Activated CD8-positive, alpha-beta memory T cell treated with anti-CD3 and anti-CD28 coated beads, Interleukin-2, amount 10 ng/mL, durations not matched to agents 7 days and 5 days (primary cell): ENCODE measurements at regions not wholly inside any gene's neighbourhood (a gene's known extent, or its start where the extent isn't known, plus 50 kb on each side); places are given as distances from the start of the nearest gene placed in this dataset.

Source experiments
- ATAC-seq: fragments of 150-1000 bp; cut with Tn5 transposase; one replicate; pipeline ENCODE4 v1.10.0; 2021; ENCODE audit warnings: moderate library complexity
- CTCF ChIA-PET: fragments of 350-600 bp; sonication (Branson Sonifier 250); formaldehyde crosslinking; loops from one replicate; lab custom pipeline; 2021; ENCODE audit warnings: antibody characterized with exemption; lab: Charles Lee
- DNase-seq: peaks from one replicate; pipeline ENCODE4 v3.0.0-alpha.2; 2020
- H3K27ac Mint-ChIP-seq: one replicate; pipeline ENCODE4 v1.8.0; 2021; ENCODE audit warnings: mild to moderate bottlenecking, mixed read lengths
- H3K27me3 Mint-ChIP-seq: one replicate; pipeline ENCODE4 v1.8.0; 2021; ENCODE audit warnings: mixed read lengths
- H3K36me3 Mint-ChIP-seq: one replicate; pipeline ENCODE4 v1.8.0; 2021; ENCODE audit warnings: mild to moderate bottlenecking, mixed read lengths
- H3K4me1 Mint-ChIP-seq: one replicate; pipeline ENCODE4 v1.8.0; 2021; ENCODE audit warnings: mixed read lengths
- H3K4me3 Mint-ChIP-seq: one replicate; pipeline ENCODE4 v1.8.0; 2021; ENCODE audit warnings: mild to moderate bottlenecking, moderate library complexity, mixed read lengths
- H3K9me3 Mint-ChIP-seq: one replicate; pipeline ENCODE4 v1.8.0; 2022; ENCODE audit warnings: low read depth, mixed read lengths

DNA sequence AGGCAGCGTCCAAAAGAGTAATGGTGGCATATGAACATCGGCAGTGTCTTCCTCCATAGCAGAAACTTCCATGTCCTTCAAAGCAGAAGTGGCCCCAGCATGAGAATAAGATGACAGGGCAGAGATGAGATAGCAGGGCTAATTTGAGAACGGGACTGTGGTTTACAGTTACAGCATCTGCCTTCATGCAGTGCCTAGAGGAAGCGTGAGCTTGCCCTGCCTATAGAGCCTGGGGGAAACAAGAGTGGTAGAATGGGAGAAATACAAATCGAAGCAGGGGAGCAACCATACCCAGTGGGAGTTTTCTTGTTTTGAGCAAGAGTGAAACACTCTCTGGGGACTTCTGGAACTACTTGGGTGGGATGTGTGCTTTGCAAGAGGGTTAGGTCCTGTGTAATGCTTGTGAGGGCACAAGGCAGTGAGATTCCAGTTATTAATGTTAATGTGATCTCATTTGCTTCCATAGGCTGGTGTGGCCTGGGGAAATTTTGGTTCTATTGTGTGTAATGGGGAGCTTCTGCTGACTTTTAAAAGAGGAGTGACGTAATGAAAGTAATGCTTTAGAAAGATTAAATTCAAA is 616.9 kb downstream of the ZIC1 start:
- H3K9me3 Mint-ChIP-seq = peaks cover 8% of the 10 kb centered on the region
- CTCF ChIA-PET = interaction anchor here (0.6 kb wide), 1 partner anchor 616 kb away, joined by 3 read pairs; no protein-coding TSS in a partner anchor
- H3K27ac Mint-ChIP-seq = no peak overlapping the region
- ATAC-seq (no peak), DNase-seq (no peak)
- no peak overlapping the region for H3K4me3 Mint-ChIP-seq
- no peaks in the 10 kb centered on the region for H3K36me3 Mint-ChIP-seq
- H3K4me1 Mint-ChIP-seq = no peaks in the 10 kb centered on the region
- H3K27me3 Mint-ChIP-seq = no peaks in the 10 kb centered on the region

DNA sequence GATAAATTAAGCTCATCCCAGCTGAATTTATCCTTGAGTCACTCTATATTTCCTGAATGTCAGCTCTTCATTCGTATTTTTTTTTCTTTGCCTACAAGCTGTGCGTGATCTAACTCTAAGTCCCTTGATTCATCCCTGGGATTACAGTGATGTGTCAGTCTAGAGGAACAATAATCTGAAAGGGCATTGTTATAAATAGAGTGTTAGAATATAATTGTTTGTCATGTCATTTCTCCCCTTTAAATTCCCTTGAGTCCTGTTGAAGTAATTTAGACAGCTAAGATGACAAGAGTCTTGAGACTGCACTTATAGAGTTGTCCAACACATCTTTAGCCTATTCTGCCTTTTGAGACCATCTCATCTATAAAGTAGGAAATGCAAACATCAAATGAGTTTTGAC is 621.8 kb downstream of the ZIC1 start:
- ATAC-seq = no peak
- no peak for DNase-seq
- no peak overlapping the region for H3K4me3 Mint-ChIP-seq
- CTCF ChIA-PET = no interaction called here
- no peaks in the 10 kb centered on the region for H3K4me1 Mint-ChIP-seq
- H3K27ac Mint-ChIP-seq = no peak overlapping the region
- peaks cover 3% of the 10 kb centered on the region for H3K9me3 Mint-ChIP-seq
- no peaks in the 10 kb centered on the region for H3K36me3 Mint-ChIP-seq
- H3K27me3 Mint-ChIP-seq = no peaks in the 10 kb centered on the region

DNA sequence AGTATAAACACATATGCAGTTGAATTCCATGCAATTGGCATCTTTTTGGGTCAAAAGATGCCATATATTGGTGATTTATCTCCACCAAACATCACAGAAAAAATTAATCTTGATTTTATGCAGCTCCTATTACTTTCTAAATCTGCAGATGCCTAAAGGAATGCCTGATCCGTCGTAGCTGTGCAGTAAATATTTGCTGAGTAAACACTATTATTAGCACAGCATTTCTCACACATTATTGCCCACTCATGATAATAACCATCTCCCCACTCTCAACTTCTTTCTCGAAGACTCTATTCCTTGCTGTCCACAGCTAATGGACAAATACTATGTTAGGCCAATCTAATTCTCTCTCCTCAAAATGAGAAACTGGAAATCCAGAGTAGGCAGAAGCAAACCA is 625.2 kb downstream of the ZIC1 start:
- ATAC-seq = no peak

DNA sequence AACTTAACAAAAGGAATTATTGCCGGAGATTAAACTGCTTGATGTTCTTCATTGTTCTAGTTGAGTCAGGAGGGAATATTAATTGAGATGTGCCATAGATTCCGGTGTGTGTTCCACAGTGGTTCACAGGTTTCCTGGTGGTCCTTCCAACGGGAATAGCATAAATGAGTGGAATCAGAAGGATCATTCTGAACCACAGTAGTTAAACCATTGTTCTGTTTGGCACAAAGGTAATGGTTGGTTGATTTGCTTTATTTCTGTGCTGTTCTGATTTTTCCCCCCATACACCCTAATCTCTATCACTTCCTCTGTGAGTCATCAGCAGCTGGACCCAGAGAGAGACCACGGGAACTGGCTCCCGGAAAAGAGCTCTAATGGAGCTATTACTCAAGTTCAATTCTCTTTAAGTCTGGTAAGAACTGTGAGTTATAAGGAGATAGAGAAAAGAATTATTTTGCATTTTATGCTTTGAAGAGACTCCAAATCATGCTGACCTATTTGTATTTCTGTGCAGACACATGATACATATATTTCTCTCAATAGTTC is 627.2 kb downstream of the ZIC1 start:
- CTCF ChIA-PET = no interaction called here
- Mint-ChIP-seq H3K4me1 (no peaks in the 10 kb centered on the region), H3K27ac (no peak overlapping the region), H3K4me3 (no peak overlapping the region), H3K9me3 (peaks cover 4% of the 10 kb centered on the region), H3K36me3 (no peaks in the 10 kb centered on the region), H3K27me3 (no peaks in the 10 kb centered on the region)
- ATAC-seq (no peak), DNase-seq (no peak)

More for the DNA sequence above, 625.2 kb downstream of the ZIC1 start:
- no peak overlapping the region for H3K4me3 Mint-ChIP-seq
- H3K27me3 Mint-ChIP-seq = no peaks in the 10 kb centered on the region
- H3K36me3 Mint-ChIP-seq = no peaks in the 10 kb centered on the region
- no peaks in the 10 kb centered on the region for H3K4me1 Mint-ChIP-seq
- peaks cover 4% of the 10 kb centered on the region for H3K9me3 Mint-ChIP-seq
- CTCF ChIA-PET = no interaction called here
- no peak for DNase-seq
- H3K27ac Mint-ChIP-seq = no peak overlapping the region

DNA sequence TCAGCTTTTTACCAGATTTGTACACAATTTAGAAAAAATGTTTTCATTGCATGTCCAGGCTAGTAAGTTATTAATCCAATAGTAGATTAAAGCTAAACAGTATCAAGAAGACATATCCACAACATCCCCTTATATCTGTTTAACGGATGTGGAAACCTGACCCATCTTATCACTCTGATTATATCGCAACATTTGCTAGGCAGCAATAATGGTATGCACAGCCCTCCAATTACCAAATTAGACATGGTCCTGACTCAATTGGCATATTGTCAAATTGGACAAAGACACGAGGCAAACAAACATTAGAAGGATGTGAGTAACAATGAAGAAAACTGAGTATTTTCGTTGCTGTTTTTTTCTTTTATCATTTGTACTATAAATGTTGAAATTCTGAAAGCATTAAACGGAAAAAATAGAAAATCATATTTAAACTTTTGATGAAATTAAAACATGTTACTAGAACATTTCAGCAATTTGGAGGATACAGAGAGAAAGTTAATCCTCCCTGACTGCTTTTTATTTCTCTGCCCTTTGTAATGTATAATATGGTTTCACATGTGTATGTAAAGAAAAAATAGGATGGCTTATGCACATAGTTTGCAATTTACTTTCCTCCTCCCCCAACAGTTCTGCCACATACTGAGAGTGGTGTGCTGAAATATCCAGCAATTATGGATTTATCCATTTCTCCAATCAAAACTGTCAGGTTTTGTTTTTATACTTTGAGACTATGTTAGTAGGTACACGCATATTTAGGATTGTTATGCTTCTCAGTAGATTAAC is 633.7 kb downstream of the ZIC1 start:
- no peak overlapping the region for H3K4me3 Mint-ChIP-seq
- DNase-seq = no peak
- no peak for ATAC-seq
- no peaks in the 10 kb centered on the region for H3K4me1 Mint-ChIP-seq
- no peaks in the 10 kb centered on the region for H3K36me3 Mint-ChIP-seq
- H3K27ac Mint-ChIP-seq = no peak overlapping the region
- CTCF ChIA-PET = no interaction called here
- no peaks in the 10 kb centered on the region for H3K9me3 Mint-ChIP-seq
- H3K27me3 Mint-ChIP-seq = no peaks in the 10 kb centered on the region

DNA sequence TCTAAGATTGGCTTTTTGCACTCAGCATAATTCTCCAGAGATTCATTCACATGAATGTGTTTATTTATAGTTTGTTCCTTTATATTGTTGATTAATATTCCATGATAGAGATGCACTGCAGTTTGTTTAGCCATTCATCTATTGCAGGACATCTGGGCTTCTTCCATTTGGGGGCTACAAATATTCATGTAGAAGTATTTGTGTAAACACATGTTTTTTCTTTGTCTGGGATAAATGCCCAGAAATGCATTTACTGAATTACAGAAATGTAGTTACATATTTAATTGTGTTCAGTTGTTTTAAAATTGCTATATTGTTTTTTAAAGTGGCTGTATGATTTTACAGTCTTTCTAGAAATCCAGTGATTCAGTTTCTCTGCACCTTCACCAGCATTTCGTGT is 635.0 kb downstream of the ZIC1 start:
- Mint-ChIP-seq H3K4me3 (no peak overlapping the region), H3K27ac (no peak overlapping the region), H3K4me1 (no peaks in the 10 kb centered on the region), H3K36me3 (no peaks in the 10 kb centered on the region), H3K9me3 (no peaks in the 10 kb centered on the region), H3K27me3 (no peaks in the 10 kb centered on the region)
- CTCF ChIA-PET = no interaction called here
- DNase-seq (no peak), ATAC-seq (no peak)

DNA sequence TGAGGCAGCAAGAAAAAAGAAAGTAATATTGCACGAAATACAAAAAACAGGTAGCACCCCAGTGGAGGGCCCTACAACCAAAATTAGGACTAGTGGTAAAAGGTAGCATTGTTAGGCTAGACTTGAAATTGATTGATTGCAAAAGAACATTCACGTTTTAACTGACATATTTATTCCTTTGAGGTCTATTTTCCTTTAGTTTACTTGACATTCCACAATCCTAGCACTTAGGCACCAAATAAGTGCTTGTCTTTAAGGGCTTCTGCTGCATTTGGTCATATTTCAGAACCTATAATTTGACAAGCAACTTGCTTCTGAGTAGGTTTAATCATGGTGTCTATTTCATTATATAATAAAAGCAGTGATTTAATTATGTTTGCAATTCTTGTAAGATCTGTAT is 642.7 kb upstream of the AGTR1 start:
- DNase-seq (no peak), ATAC-seq (no peak)
- peaks cover 3% of the 10 kb centered on the region for H3K9me3 Mint-ChIP-seq
- CTCF ChIA-PET = no interaction called here
- H3K27ac Mint-ChIP-seq = no peak overlapping the region
- no peak overlapping the region for H3K4me3 Mint-ChIP-seq
- no peaks in the 10 kb centered on the region for H3K4me1 Mint-ChIP-seq
- H3K36me3 Mint-ChIP-seq = no peaks in the 10 kb centered on the region
- H3K27me3 Mint-ChIP-seq = no peaks in the 10 kb centered on the region

DNA sequence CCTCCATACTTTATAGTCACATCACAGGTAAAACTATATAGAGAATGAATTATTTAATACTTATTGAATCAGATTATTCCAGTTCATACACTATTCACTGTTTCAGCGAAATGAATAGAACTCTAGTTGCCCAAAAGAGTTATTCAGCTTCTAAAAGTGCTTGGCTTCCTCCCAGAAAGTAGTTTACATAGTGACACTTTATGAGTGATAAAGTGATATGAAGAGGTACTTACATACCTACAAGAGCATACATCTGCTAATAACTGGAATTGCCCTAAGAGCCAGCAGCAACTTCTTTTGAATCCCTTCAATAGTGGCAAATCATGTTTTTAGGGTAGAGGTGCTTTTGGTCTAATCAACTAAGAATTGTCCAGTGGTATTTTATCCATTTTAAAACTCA is 635.1 kb upstream of the AGTR1 start:
- Mint-ChIP-seq H3K9me3 (no peaks in the 10 kb centered on the region), H3K4me1 (no peaks in the 10 kb centered on the region), H3K27ac (no peak overlapping the region)

DNA sequence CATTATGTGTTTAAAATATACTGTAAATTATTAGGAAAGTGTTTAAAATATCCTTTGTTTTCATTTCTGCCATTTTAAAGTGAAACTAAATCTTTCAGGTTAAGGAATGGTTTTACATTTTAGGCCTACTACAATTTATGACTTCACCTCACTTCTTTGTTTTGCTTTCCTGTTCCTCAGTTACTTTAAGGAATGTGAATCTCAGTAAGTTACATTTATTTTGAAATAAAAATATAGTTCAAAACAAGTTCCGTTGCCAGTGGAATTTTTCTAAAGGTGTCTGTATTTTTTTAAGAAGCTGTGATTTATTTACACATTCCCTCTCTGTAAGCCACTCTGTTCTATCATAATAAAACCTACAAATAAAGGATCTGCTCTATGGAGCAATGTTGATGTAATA is 630.9 kb upstream of the AGTR1 start:
- ATAC-seq = no peak
- Mint-ChIP-seq H3K27me3 (no peaks in the 10 kb centered on the region), H3K4me1 (no peaks in the 10 kb centered on the region), H3K9me3 (no peaks in the 10 kb centered on the region), H3K27ac (no peak overlapping the region), H3K4me3 (no peak overlapping the region), H3K36me3 (no peaks in the 10 kb centered on the region)
- CTCF ChIA-PET = no interaction called here
- DNase-seq = no peak

More for the DNA sequence above, 635.1 kb upstream of the AGTR1 start:
- ATAC-seq (no peak), DNase-seq (no peak)
- no peaks in the 10 kb centered on the region for H3K36me3 Mint-ChIP-seq
- no peaks in the 10 kb centered on the region for H3K27me3 Mint-ChIP-seq
- no peak overlapping the region for H3K4me3 Mint-ChIP-seq
- CTCF ChIA-PET = no interaction called here

DNA sequence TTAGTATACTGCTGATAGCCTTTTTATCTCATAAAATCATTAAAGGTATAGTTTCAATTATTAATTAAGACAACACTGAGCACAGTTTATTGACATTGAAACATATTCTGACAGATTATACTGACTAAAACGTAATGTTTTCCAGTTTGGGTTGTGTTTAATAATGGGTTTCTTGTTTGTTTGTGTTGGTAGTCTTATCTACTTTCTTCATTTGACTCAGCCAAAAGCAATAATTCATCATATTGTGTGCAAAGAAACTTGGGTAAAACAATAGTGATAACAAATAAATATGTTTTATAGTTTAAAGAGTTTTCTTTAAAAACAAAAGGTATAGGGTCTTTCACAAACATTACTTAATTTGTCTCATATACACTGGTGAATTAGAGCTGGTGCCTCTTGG is 629.2 kb upstream of the AGTR1 start:
- CTCF ChIA-PET = no interaction called here
- Mint-ChIP-seq H3K4me3 (no peak overlapping the region), H3K9me3 (no peaks in the 10 kb centered on the region), H3K27ac (no peak overlapping the region), H3K36me3 (no peaks in the 10 kb centered on the region), H3K27me3 (no peaks in the 10 kb centered on the region), H3K4me1 (no peaks in the 10 kb centered on the region)
- DNase-seq = no peak
- ATAC-seq = no peak

DNA sequence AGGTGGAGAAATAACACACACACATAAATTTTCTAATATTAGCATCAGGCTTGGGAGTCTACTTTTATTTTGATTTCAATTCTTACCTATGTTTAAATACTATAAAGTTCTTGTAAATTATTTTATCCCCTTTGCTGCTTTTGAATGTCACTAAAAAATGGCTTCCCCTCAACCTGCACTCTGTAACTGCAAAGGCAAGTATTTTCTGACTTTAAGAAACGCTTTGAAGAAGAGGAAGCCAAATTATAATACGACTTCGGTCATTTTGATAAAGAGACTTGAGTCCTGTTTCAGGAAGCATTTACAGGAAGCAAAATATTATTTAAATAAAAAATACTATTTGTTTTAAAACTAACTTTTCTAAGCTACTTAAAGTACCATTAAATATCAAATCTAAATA is 627.7 kb upstream of the AGTR1 start:
- Mint-ChIP-seq H3K9me3 (no peaks in the 10 kb centered on the region), H3K27me3 (no peaks in the 10 kb centered on the region), H3K36me3 (no peaks in the 10 kb centered on the region), H3K27ac (no peak overlapping the region), H3K4me1 (no peaks in the 10 kb centered on the region), H3K4me3 (no peak overlapping the region)
- no peak for ATAC-seq
- CTCF ChIA-PET = no interaction called here
- no peak for DNase-seq

DNA sequence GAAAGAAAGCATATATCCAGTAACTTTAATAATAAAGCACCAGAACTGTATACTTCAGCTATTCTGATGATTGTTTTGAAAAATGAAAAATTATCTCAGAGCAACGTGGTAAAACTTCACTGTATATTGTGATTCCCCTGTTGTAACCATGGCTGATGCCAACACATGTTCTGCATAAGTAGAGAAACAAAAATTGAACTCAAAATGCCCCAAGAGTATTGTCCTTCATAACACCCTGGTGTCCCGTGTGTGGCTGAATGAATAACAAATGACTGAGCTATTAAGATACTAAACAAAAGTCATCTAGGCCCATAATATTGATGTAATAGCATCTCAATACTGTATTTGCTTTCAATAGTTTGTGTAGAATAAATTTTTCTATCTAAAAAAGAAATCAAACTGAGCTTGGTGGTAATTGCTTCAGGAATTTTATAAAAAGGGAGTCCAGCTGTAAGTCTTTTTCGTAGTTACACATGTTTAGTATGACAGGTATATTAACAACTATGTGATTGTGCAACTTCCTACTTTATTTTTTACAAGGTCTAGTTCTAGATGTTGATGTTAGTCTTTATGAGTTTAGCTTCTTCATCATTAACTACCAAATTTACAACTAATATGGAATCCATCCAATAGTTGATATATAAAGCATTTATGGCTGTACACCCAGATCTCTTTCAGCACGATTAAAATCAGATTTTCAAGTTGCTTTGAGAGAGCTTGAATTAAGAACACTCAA is 623.8 kb upstream of the AGTR1 start:
- Mint-ChIP-seq H3K36me3 (no peaks in the 10 kb centered on the region), H3K9me3 (no peaks in the 10 kb centered on the region), H3K27ac (no peak overlapping the region), H3K4me1 (no peaks in the 10 kb centered on the region), H3K27me3 (no peaks in the 10 kb centered on the region), H3K4me3 (no peak overlapping the region)
- DNase-seq (no peak), ATAC-seq (no peak)
- CTCF ChIA-PET = no interaction called here

DNA sequence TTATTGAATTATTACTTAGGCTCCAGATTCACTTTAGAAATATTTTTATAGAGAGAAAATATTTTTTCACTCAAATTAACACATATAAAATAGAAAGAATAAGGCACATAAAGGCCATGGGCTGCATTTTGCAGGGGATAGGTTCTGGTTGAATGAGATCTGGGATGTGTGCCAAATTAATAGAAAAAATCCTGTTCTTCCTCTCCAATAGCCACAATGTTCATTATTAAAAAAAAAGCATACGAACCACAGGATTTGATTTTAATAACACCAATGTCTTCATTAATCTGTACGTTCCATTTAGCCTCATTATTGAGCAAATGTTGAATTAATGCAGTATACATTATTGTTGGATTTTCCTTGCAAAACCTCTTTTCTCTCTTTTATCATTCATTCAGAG is 622.8 kb upstream of the AGTR1 start:
- DNase-seq = no peak

More for the DNA sequence above, 622.8 kb upstream of the AGTR1 start:
- Mint-ChIP-seq H3K9me3 (no peaks in the 10 kb centered on the region), H3K36me3 (no peaks in the 10 kb centered on the region), H3K4me1 (no peaks in the 10 kb centered on the region), H3K27ac (no peak overlapping the region), H3K4me3 (no peak overlapping the region), H3K27me3 (no peaks in the 10 kb centered on the region)
- CTCF ChIA-PET = no interaction called here
- no peak for ATAC-seq
